H1 (cell line): ENCODE measurements at regions not wholly inside any gene's neighbourhood (a gene's known extent, or its start where the extent isn't known, plus 50 kb on each side); places are given as distances from the start of the nearest gene placed in this dataset.

Source experiments
- CTCF ChIA-PET: fragments of 300-600 bp; sonication (Branson Sonifier 250); formaldehyde crosslinking; loops from one replicate; lab custom pipeline; 2021; ENCODE audit not compliant: partially characterized antibody; lab: Charles Lee
- POLR2A ChIA-PET: fragments of 300-600 bp; sonication (Branson Sonifier 250); formaldehyde crosslinking; loops from one replicate; lab custom pipeline; 2021; ENCODE audit warnings: inconsistent platforms; ENCODE audit not compliant: partially characterized antibody; lab: Charles Lee
- DNase-seq, 2 experiments: peaks; one replicate each; pipeline versions ENCODE4 v3.0.0 to v3.0.0-alpha.2; 2010 to 2022; ENCODE audit warnings: low spot score in 2 of 2, low read depth in 1 of 2, mixed read lengths in 1 of 2
- FAIRE-seq: peaks from 2 replicates; lab custom pipeline; 2011; peaks lifted over from hg19 to GRCh38; lab: Jason Lieb, UNC
- H2AFZ ChIP-seq: 2 replicates; pipeline ENCODE4 v1.8.1; 2012; ENCODE audit warnings: low read length, inconsistent platforms
- H2AK5ac ChIP-seq: 2 replicates; pipeline ENCODE4 v1.6.1; 2013; ENCODE audit warnings: low read depth, low read length
- H2BK120ac ChIP-seq: replicated peaks from 2 replicates; pipeline ENCODE3; 2013; ENCODE audit warnings: low read depth, low read length, inconsistent platforms
- H2BK12ac ChIP-seq: 2 replicates; pipeline ENCODE4 v1.6.1; 2013; ENCODE audit warnings: low read depth, low read length
- H2BK15ac ChIP-seq: 2 replicates; pipeline ENCODE4 v1.6.1; 2013; ENCODE audit warnings: low read length
- H2BK20ac ChIP-seq: 2 replicates; pipeline ENCODE4 v1.6.1; 2013; ENCODE audit warnings: low read length
- H2BK5ac ChIP-seq: 2 replicates; pipeline ENCODE4 v1.6.1; 2013; ENCODE audit warnings: low read depth, low read length
- H3K14ac ChIP-seq: 2 replicates; pipeline ENCODE4 v1.6.1; 2013; ENCODE audit warnings: inconsistent platforms; ENCODE audit not compliant: insufficient read length
- H3K18ac ChIP-seq: 2 replicates; pipeline ENCODE4 v1.6.1; 2013; ENCODE audit warnings: low read length; ENCODE audit errors: extremely low read depth
- H3K23ac ChIP-seq: 2 replicates; pipeline ENCODE4 v1.6.1; 2013; ENCODE audit warnings: inconsistent platforms; ENCODE audit not compliant: insufficient read length
- H3K23me2 ChIP-seq: 2 replicates; pipeline ENCODE4 v1.6.1; 2013; ENCODE audit warnings: low read depth, low read length
- H3K27ac ChIP-seq: 2 replicates; pipeline ENCODE4 v1.6.1; 2011; ENCODE audit warnings: low read depth, low read length, inconsistent platforms
- H3K27me3 ChIP-seq, 4 experiments: replicated peaks in 1 of 4; 1 replicate in 1 of 4; 2 replicates in 3 of 4; pipeline versions ENCODE4 v1.6.1 to v1.8.1; 2011 to 2013; ENCODE audit warnings: low read length in 3 of 4, mild to moderate bottlenecking in 3 of 4, inconsistent platforms in 2 of 4, mixed read lengths in 2 of 4, moderate library complexity in 1 of 4; ENCODE audit not compliant: control insufficient read depth in 3 of 4, insufficient read depth in 3 of 4; ENCODE audit errors: extremely low read depth in 1 of 4
- H3K36me3 ChIP-seq, 4 experiments: 2 replicates each; pipeline versions ENCODE4 v1.6.1 to v1.8.1; 2011 to 2013; ENCODE audit warnings: mild to moderate bottlenecking in 4 of 4, low read length in 3 of 4, moderate library complexity in 2 of 4, control low read depth in 1 of 4, inconsistent platforms in 1 of 4; ENCODE audit not compliant: insufficient read depth in 4 of 4, control insufficient read depth in 2 of 4
- H3K4ac ChIP-seq: replicated peaks from 2 replicates; pipeline ENCODE3; 2013; ENCODE audit warnings: low read length, low read depth, mixed read lengths, inconsistent platforms; ENCODE audit not compliant: insufficient read length
- H3K4me1 ChIP-seq, 4 experiments: replicated peaks in 1 of 4; 1 replicate in 1 of 4; 2 replicates in 3 of 4; pipeline versions ENCODE4 v1.6.1 to v1.8.1; 2011 to 2013; ENCODE audit warnings: low read length in 3 of 4, inconsistent platforms in 2 of 4, mixed read lengths in 1 of 4; ENCODE audit not compliant: insufficient read depth in 4 of 4, control insufficient read depth in 3 of 4
- H3K4me2 ChIP-seq, 2 experiments: 2 replicates each; pipeline versions ENCODE4 v1.6.1 to v1.8.1; 2011 to 2013; ENCODE audit warnings: low read depth in 2 of 2, low read length in 2 of 2, control low read depth in 1 of 2, inconsistent platforms in 1 of 2, mild to moderate bottlenecking in 1 of 2; ENCODE audit not compliant: insufficient read depth in 1 of 2
- H3K4me3 ChIP-seq, 4 experiments: fragments of 200-600, 300-600 bp in 1 of 4; sonication (generic), shearing (Covaris generic), sonication (Bioruptor Twin) in 1 of 4; 2 replicates each; pipeline versions ENCODE4 v1.5.1 to v1.8.1; 2011 to 2016; ENCODE audit warnings: low read length in 4 of 4, low read depth in 3 of 4, control low read depth in 2 of 4, inconsistent platforms in 2 of 4, mild to moderate bottlenecking in 2 of 4, mixed read lengths in 1 of 4, moderate library complexity in 1 of 4; ENCODE audit not compliant: insufficient read depth in 2 of 4; ENCODE audit errors: extremely low read depth in 1 of 4
- H3K56ac ChIP-seq: replicated peaks from 2 replicates; pipeline ENCODE3; 2013; ENCODE audit warnings: low read depth, mild to moderate bottlenecking, mixed read lengths, low read length, inconsistent platforms; ENCODE audit not compliant: insufficient read length
- H3K79me1 ChIP-seq: 2 replicates; pipeline ENCODE4 v1.6.1; 2013; ENCODE audit warnings: low read depth, low read length, control low read depth
- H3K79me2 ChIP-seq, 2 experiments: 2 replicates each; pipeline versions ENCODE4 v1.6.1 to v1.8.1; 2012 to 2013; ENCODE audit warnings: low read length in 2 of 2, mild to moderate bottlenecking in 2 of 2, inconsistent platforms in 1 of 2; ENCODE audit not compliant: insufficient read depth in 2 of 2, control insufficient read depth in 1 of 2
- H3K9ac ChIP-seq, 4 experiments: replicated peaks in 1 of 4; 1 replicate in 1 of 4; 2 replicates in 3 of 4; pipeline versions ENCODE4 v1.6.1 to v1.8.1; 2011 to 2013; ENCODE audit warnings: low read depth in 3 of 4, low read length in 3 of 4, control low read depth in 2 of 4, mild to moderate bottlenecking in 2 of 4, moderate library complexity in 2 of 4, inconsistent platforms in 1 of 4; ENCODE audit errors: extremely low read depth in 1 of 4
- H3K9me3 ChIP-seq, 2 experiments: 2 replicates each; pipeline versions ENCODE4 v1.6.1 to v1.8.1; 2012 to 2013; ENCODE audit warnings: mild to moderate bottlenecking in 2 of 2, moderate library complexity in 2 of 2, control low read depth in 1 of 2, inconsistent platforms in 1 of 2, low read depth in 1 of 2, low read length in 1 of 2, mixed read lengths in 1 of 2; ENCODE audit not compliant: insufficient read depth in 2 of 2
- H4K20me1 ChIP-seq, 2 experiments: replicated peaks in 1 of 2; 2 replicates each; pipeline versions ENCODE3 to v1.8.1; 2011 to 2013; ENCODE audit warnings: inconsistent platforms in 2 of 2, low read length in 2 of 2, mild to moderate bottlenecking in 1 of 2; ENCODE audit not compliant: insufficient read depth in 2 of 2, control insufficient read depth in 1 of 2
- H4K5ac ChIP-seq: 2 replicates; pipeline ENCODE4 v1.6.1; 2013; ENCODE audit warnings: low read length, low read depth, mixed read lengths, inconsistent platforms; ENCODE audit not compliant: insufficient read length
- H4K8ac ChIP-seq: 2 replicates; pipeline ENCODE4 v1.8.0; 2013; ENCODE audit warnings: mild to moderate bottlenecking, moderate library complexity, low read length, inconsistent platforms; ENCODE audit not compliant: insufficient read depth; ENCODE audit errors: extremely low read depth
- H4K91ac ChIP-seq: replicated peaks from 2 replicates; pipeline ENCODE3; 2013; ENCODE audit warnings: low read length, mixed read lengths, inconsistent platforms; ENCODE audit not compliant: insufficient read length
- BACH1 ChIP-seq: IDR thresholded peaks from 2 replicates; pipeline ENCODE4 v1.6.1; 2012; ENCODE audit warnings: low read length, improper control_type of control experiment
- WGBS, 2 experiments: shearing (Covaris generic) in 1 of 2; methylation state at CpG; one replicate each; pipeline versions ENCODE4 v1.1.6 to v1.1.7; 2013 to 2015; ENCODE audit warnings: low lambda C conversion rate in 2 of 2, mixed read lengths in 2 of 2, inconsistent platforms in 1 of 2, low coverage in 1 of 2, missing lambda C conversion rate in 1 of 2; ENCODE audit not compliant: insufficient replicate concordance in 2 of 2, insufficient coverage in 1 of 2, insufficient read length in 1 of 2; ENCODE audit errors: extremely low coverage in 1 of 2, missing lambda C conversion rate in 1 of 2; 5-methylcytosine and 5-hydroxymethylcytosine counted together

GRCh38 chr12:91575630-91576029 lies 393.0 kb upstream of the DCN start:
- Histone ChIP-seq H3K4me2 (no peak overlapping the region), H2BK12ac (no peak overlapping the region)

More at GRCh38 chr12:91575630-91576029, 393.0 kb upstream of the DCN start:
- ChIA-PET POLR2A (no interaction called here), CTCF (interaction anchor here (1.4 kb wide), 1 partner anchor 269 kb away, joined by 3 read pairs; no protein-coding TSS in a partner anchor)
- no peak overlapping the region for H3K9ac ChIP-seq
- FAIRE-seq (no peak), DNase-seq (no peak)
- no peaks in the 10 kb centered on the region for H3K36me3 ChIP-seq
- WGBS, 2 experiments, result 98% methylated on average over 2 of the region's 2 CpGs; no CpG with 5 or more reads in 1 of the 2 experiments
- H3K27me3 ChIP-seq, result no peaks in the 10 kb centered on the region
- H2AK5ac ChIP-seq, result no peak overlapping the region
- no peaks in the 10 kb centered on the region for H3K4me1 ChIP-seq
- no peak overlapping the region for H3K56ac ChIP-seq
- no peaks in the 10 kb centered on the region for H3K79me2 ChIP-seq
- no peak overlapping the region for H4K5ac ChIP-seq
- no peak overlapping the region for H3K4ac ChIP-seq
- no peak overlapping the region for H3K14ac ChIP-seq
- H2BK5ac ChIP-seq, result no peak overlapping the region
- no peaks in the 10 kb centered on the region for H4K20me1 ChIP-seq
- TF ChIP-seq BACH1, result no peak
- no peaks in the 10 kb centered on the region for H3K79me1 ChIP-seq
- no peak overlapping the region for H3K4me3 ChIP-seq
- H4K8ac ChIP-seq, result no peak overlapping the region
- H3K23ac ChIP-seq, result no peak overlapping the region
- H3K23me2 ChIP-seq, result no peaks in the 10 kb centered on the region
- no peak overlapping the region for H2BK15ac ChIP-seq
- no peak overlapping the region for H3K27ac ChIP-seq
- H3K18ac ChIP-seq, result no peak overlapping the region
- no peak overlapping the region for H2AFZ ChIP-seq
- no peak overlapping the region for H4K91ac ChIP-seq
- no peaks in the 10 kb centered on the region for H3K9me3 ChIP-seq
- no peak overlapping the region for H2BK20ac ChIP-seq
- H2BK120ac ChIP-seq, result no peak overlapping the region
